HCT116 (cell line): ENCODE measurements at regions not wholly inside any gene's neighbourhood (a gene's known extent, or its start where the extent isn't known, plus 50 kb on each side); places are given as distances from the start of the nearest gene placed in this dataset.
"Not testable (repeated sequence)": the region's sequence is repeated elsewhere in the genome, so short reads cannot be mapped to it uniquely, and the experiment has no call there.

Experiments
- ATAC-seq: fragments of 200-7000 bp; cut with Tn5 transposase; 2 replicates; pipeline ENCODE4 v1.9.1; 2020; ENCODE audit warnings: mild to moderate bottlenecking, moderate library complexity
- BruUV-seq: library from RNA; stranded (reverse); fragments of 400-500 nt; replicated peaks from 2 replicates; lab custom pipeline; 2021; lab: Mats Ljungman, UMichigan
- CTCF ChIA-PET: fragments of 300-600 bp; sonication (Branson Sonifier 250); formaldehyde crosslinking; loops from one replicate; lab custom pipeline; 2021; ENCODE audit warnings: antibody characterized with exemption; lab: Charles Lee
- POLR2A ChIA-PET: fragments of 300-600, 350-600 bp; sonication (Branson Sonifier 250); formaldehyde crosslinking; loops from one replicate; lab custom pipeline; 2021; ENCODE audit warnings: antibody characterized with exemption; lab: Charles Lee
- RAD21 ChIA-PET, 2 experiments: fragments of 300-600 bp; sonication (Branson Sonifier 250); formaldehyde crosslinking; loops; one replicate each; lab custom pipeline; 2023; ENCODE audit warnings: low total read pairs in 2 of 2; ENCODE audit not compliant: uncharacterized antibody in 2 of 2, unreplicated experiment in 2 of 2, low non-redundant PET in 1 of 2; lab: Charles Lee
- DNase-seq: peaks from one replicate; pipeline ENCODE4 v3.0.0-alpha.2; 2010; ENCODE audit warnings: low read depth, low spot score
- H2AFZ ChIP-seq: fragments of 200-600 bp; shearing (Covaris generic), sonication (generic); 2 replicates; pipeline ENCODE4 v1.6.1; 2017; ENCODE audit warnings: low read depth, mixed run types, mixed read lengths, antibody characterized with exemption, low read length; ENCODE audit not compliant: poor library complexity, severe bottlenecking
- H3K27ac ChIP-seq: 2 replicates; pipeline ENCODE4 v1.5.1; 2012; ENCODE audit warnings: low read depth, low read length
- H3K27me3 ChIP-seq: fragments of 200-600 bp; sonication (generic); 2 replicates; pipeline ENCODE4 v1.6.1; 2016; ENCODE audit warnings: mixed run types, low read length, mixed read lengths; ENCODE audit not compliant: insufficient read depth
- H3K36me3 ChIP-seq, 2 experiments: fragments of 200-500 bp in 1 of 2; fragments of 200-600 bp in 1 of 2; sonication (Bioruptor generic) in 1 of 2; sonication (generic) in 1 of 2; 2 replicates each; pipeline versions ENCODE4 v1.5.1 to v1.6.1; 2014 to 2016; ENCODE audit warnings: low read length in 2 of 2, inconsistent platforms in 1 of 2, mixed read lengths in 1 of 2, mixed run types in 1 of 2; ENCODE audit not compliant: insufficient read depth in 2 of 2, control insufficient read depth in 1 of 2
- H3K4me1 ChIP-seq, 2 experiments: fragments of 200-600 bp in 1 of 2; sonication (generic) in 1 of 2; 2 replicates each; pipeline versions ENCODE4 v1.5.1 to v1.6.1; 2012 to 2017; ENCODE audit warnings: low read length in 2 of 2, inconsistent platforms in 1 of 2, mild to moderate bottlenecking in 1 of 2, mixed read lengths in 1 of 2, mixed run types in 1 of 2, moderate library complexity in 1 of 2; ENCODE audit not compliant: insufficient read depth in 2 of 2, control insufficient read depth in 1 of 2
- H3K4me2 ChIP-seq: fragments of 200-600 bp; sonication (generic); 2 replicates; pipeline ENCODE4 v1.6.1; 2017; ENCODE audit warnings: mixed run types, low read length, mixed read lengths
- H3K4me3 ChIP-seq, 2 experiments: fragments of 200-600 bp in 1 of 2; sonication (generic) in 1 of 2; replicated peaks in 1 of 2; 2 replicates each; pipeline ENCODE4 v1.5.1; 2011 to 2016; ENCODE audit warnings: low read length in 2 of 2, control low read depth in 1 of 2, low read depth in 1 of 2, mild to moderate bottlenecking in 1 of 2, mixed read lengths in 1 of 2, mixed run types in 1 of 2
- H3K79me2 ChIP-seq: fragments of 200-600 bp; sonication (generic); 2 replicates; pipeline ENCODE4 v1.6.1; 2017; ENCODE audit warnings: mild to moderate bottlenecking, mixed run types, low read length, moderate library complexity, mixed read lengths; ENCODE audit not compliant: insufficient read depth
- H3K9ac ChIP-seq: fragments of 200-600 bp; sonication (generic); 2 replicates; pipeline ENCODE4 v1.6.1; 2016; ENCODE audit warnings: low read length, mixed read lengths
- H3K9me2 ChIP-seq: fragments of 200-600 bp; sonication (generic), shearing (Covaris generic); 2 replicates; pipeline ENCODE4 v1.6.1; 2017; ENCODE audit warnings: mixed run types, mild to moderate bottlenecking, moderate library complexity; ENCODE audit not compliant: insufficient read depth
- H3K9me3 ChIP-seq, 2 experiments: fragments of 200-500 bp in 1 of 2; fragments of 200-600 bp in 1 of 2; sonication (Bioruptor generic) in 1 of 2; sonication (generic) in 1 of 2; 2 replicates each; pipeline ENCODE4 v1.6.1; 2014 to 2017; ENCODE audit warnings: low read length in 2 of 2, mixed read lengths in 2 of 2, inconsistent platforms in 1 of 2, low read depth in 1 of 2, mild to moderate bottlenecking in 1 of 2, mixed run types in 1 of 2, moderate library complexity in 1 of 2; ENCODE audit not compliant: control insufficient read depth in 1 of 2, insufficient read depth in 1 of 2
- H4K20me1 ChIP-seq: fragments of 200-600 bp; sonication (generic), shearing (Covaris generic); 2 replicates; pipeline ENCODE4 v1.6.1; 2017; ENCODE audit warnings: mixed run types, mild to moderate bottlenecking, moderate library complexity; ENCODE audit not compliant: insufficient read depth
- CBX3 ChIP-seq: IDR thresholded peaks from 2 replicates; pipeline ENCODE4 v1.6.1; 2012; ENCODE audit warnings: low read depth
- EGR1 ChIP-seq: IDR thresholded peaks from 2 replicates; pipeline ENCODE4 v1.6.1; 2012; ENCODE audit warnings: low read depth
- EZH2 ChIP-seq: fragments of 200-600 bp; sonication (generic); IDR thresholded peaks from 2 replicates; pipeline ENCODE4 v1.6.1; 2017; ENCODE audit warnings: antibody characterized with exemption, mixed run types
- FOSL1 ChIP-seq: IDR thresholded peaks from 2 replicates; pipeline ENCODE4 v1.6.1; 2012; ENCODE audit warnings: low read depth
- JUND ChIP-seq: IDR thresholded peaks from 2 replicates; pipeline ENCODE4 v1.6.1; 2012
- POLR2A ChIP-seq: IDR thresholded peaks from 2 replicates; pipeline ENCODE4 v1.7.0; 2011; ENCODE audit warnings: borderline replicate concordance; ENCODE audit not compliant: insufficient read depth, insufficient read length; ENCODE audit errors: extremely low read depth
- POLR2AphosphoS5 ChIP-seq: IDR thresholded peaks from 2 replicates; pipeline ENCODE4 v1.6.1; 2011; ENCODE audit warnings: mild to moderate bottlenecking, low read depth, low read length, moderate library complexity
- RAD21 ChIP-seq: IDR thresholded peaks from 2 replicates; pipeline ENCODE4 v1.6.1; 2012; ENCODE audit warnings: low read depth, mild to moderate bottlenecking
- SIN3A ChIP-seq: IDR thresholded peaks from 2 replicates; pipeline ENCODE4 v1.6.1; 2012; ENCODE audit warnings: low read depth
- YY1 ChIP-seq: IDR thresholded peaks from 2 replicates; pipeline ENCODE4 v1.6.1; 2011; ENCODE audit warnings: low read length, low read depth, moderate library complexity, mild to moderate bottlenecking; ENCODE audit not compliant: insufficient replicate concordance; ENCODE audit errors: extremely low read depth
- ZNF274 ChIP-seq: fragments of 200-500 bp; sonication (Bioruptor generic); IDR thresholded peaks from 2 replicates; pipeline ENCODE4 v1.6.1; 2014; ENCODE audit warnings: mild to moderate bottlenecking, low read depth, low read length, inconsistent platforms
- intact Hi-C: fragments of 100-400 bp; cut with micrococcal nuclease; formaldehyde crosslinking; loops from 2 replicates; pipeline ENCODE4 v1.10.0; 2022

GRCh38 chr7:104074529-104074928 lies 85.1 kb upstream of the RELN start:
- BruUV-seq, result no TSS peak
- RAD21 ChIA-PET, result no interaction called here

GRCh38 chr7:104071641-104072040 lies 82.2 kb upstream of the RELN start:
- H3K9me2 ChIP-seq, RAD21 ChIA-PET, H3K27me3 ChIP-seq, H4K20me1 ChIP-seq, H3K79me2 ChIP-seq, BruUV-seq, intact Hi-C loops, ATAC-seq, H3K9ac ChIP-seq, H3K36me3 ChIP-seq, H3K4me3 ChIP-seq, POLR2A ChIA-PET, H3K4me2 ChIP-seq, H2AFZ ChIP-seq, H3K9me3 ChIP-seq, H3K27ac ChIP-seq, H3K4me1 ChIP-seq, DNase-seq, CTCF ChIA-PET: not testable (repeated sequence)

More at GRCh38 chr7:104074529-104074928, 85.1 kb upstream of the RELN start:
- H3K9me3 ChIP-seq, result no peaks in the 10 kb centered on the region
- H3K27me3 ChIP-seq, result peaks cover 22% of the 10 kb centered on the region
- DNase-seq (no peak), ATAC-seq (no peak)
- no peak overlapping the region for H2AFZ ChIP-seq
- H3K79me2 ChIP-seq, result no peaks in the 10 kb centered on the region
- no peaks in the 10 kb centered on the region for H3K4me1 ChIP-seq
- no peaks in the 10 kb centered on the region for H4K20me1 ChIP-seq
- ChIA-PET POLR2A (no interaction called here), CTCF (no interaction called here)
- H3K9me2 ChIP-seq, result no peaks in the 10 kb centered on the region; the same call in 1 of the 2 replicates
- no peak overlapping the region for H3K4me3 ChIP-seq
- no peak overlapping the region for H3K4me2 ChIP-seq
- TF ChIP-seq EZH2 (no peak), FOSL1 (no peak), EGR1 (no peak), RAD21 (no peak), POLR2AphosphoS5 (no peak), ZNF274 (no peak), CBX3 (no peak), JUND (no peak), YY1 (no peak), POLR2A (no peak), SIN3A (no peak)
- no peak overlapping the region for H3K9ac ChIP-seq
- H3K36me3 ChIP-seq, result no peaks in the 10 kb centered on the region
- intact Hi-C loops, result no loop called here
- H3K27ac ChIP-seq, result no peak overlapping the region
